GM12872 (cell line): ENCODE measurements at regions not wholly inside any gene's neighbourhood (a gene's known extent, or its start where the extent isn't known, plus 50 kb on each side); places are given as distances from the start of the nearest gene placed in this dataset.

ENCODE experiments used
- TF ChIP-seq, protein P1 (sequence below): IDR thresholded peaks from 3 replicates; pipeline ENCODE4 v1.5.1; 2011; ENCODE audit warnings: low read depth, mild to moderate bottlenecking, low read length, moderate library complexity; ENCODE audit not compliant: insufficient read depth

DNA sequence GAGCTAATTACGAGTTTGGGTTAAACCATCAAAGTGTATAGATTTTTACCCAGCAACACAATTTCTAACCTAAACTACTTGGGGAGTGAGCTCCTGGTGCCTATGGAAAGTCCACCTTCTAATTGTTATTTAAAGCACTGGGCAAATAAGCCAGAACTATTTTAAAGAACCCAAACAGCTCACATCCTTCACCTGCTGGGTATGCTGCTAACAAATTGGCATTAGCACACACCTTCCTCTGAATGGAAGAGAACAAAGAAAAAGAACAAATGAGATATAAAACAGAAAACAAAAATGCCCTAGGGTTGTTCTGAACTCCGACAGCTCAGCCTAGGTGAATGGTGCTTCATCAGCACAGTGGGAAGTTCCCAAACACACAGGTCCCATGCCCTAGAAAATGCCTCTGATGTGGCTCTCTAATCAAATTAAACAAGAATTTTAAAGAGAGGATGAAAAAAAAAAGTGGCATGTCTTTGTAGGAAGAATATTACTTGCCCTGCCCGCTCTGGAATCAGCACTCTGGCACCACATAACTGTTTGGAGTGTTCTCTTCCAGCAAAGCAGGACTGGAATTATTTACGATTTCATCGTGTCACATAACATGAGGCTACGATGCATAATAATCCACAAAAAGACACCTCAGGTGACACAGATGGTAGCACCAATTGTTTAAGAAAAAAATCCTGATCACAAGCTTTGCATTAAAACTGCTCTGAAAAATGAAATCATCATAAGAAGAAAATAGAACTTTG is 334.4 kb downstream of the GBE1 start:
- TF ChIP-seq, protein P1, sequence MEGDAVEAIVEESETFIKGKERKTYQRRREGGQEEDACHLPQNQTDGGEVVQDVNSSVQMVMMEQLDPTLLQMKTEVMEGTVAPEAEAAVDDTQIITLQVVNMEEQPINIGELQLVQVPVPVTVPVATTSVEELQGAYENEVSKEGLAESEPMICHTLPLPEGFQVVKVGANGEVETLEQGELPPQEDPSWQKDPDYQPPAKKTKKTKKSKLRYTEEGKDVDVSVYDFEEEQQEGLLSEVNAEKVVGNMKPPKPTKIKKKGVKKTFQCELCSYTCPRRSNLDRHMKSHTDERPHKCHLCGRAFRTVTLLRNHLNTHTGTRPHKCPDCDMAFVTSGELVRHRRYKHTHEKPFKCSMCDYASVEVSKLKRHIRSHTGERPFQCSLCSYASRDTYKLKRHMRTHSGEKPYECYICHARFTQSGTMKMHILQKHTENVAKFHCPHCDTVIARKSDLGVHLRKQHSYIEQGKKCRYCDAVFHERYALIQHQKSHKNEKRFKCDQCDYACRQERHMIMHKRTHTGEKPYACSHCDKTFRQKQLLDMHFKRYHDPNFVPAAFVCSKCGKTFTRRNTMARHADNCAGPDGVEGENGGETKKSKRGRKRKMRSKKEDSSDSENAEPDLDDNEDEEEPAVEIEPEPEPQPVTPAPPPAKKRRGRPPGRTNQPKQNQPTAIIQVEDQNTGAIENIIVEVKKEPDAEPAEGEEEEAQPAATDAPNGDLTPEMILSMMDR, result no peak

DNA sequence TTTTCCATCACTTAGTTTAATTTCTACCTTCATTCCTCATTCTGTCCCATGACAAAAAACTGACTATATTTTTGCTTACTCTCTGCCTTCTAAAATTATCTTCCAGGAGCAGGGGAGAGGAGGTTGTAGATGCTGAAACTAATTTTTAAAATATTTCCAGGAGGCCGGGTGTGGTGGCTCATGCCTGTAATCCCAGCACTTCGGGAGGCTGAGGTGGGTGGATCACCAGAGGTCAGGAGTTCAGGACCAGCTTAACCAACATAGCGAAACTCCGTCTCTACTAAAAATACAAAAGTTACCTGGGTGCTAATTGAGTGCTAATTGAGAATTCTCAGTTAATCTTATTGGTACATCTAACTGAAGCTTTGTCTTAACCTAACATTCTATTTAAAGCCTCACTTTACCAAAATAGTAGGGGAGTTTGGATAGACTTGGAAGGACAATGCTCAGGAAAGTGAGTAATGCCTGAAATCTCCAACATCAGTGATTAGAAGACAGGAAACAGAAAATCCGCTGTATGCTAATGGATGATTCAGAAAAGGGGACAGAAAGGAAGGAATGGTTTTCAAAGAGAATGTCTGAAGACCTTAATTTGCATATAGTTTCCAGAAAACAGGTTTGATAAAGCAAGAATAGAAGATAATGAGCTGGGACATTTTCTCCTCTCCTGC is 336.1 kb downstream of the GBE1 start:
- TF ChIP-seq, protein P1, result no peak

DNA sequence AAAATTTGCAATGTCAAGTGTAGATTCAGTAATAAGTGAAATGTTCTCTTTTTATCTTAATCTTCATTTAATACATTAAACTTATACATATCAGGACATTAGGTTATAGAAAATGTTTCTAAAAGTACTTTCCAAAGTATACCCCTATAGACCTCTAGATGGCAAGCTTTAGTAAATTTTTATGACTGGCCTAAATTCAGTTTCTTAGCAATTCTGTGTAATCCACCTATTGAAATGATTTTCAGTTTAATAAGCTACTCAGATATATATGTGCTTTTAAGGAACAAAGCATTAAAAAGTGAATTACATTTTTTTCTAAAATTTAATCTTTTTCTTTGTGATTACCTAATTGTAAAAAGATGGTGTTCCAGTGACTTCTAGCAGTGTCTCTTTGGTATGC is 342.2 kb downstream of the GBE1 start:
- TF ChIP-seq, protein P1, result peak; percentile 30; the same call in 1 of the 3 replicates

DNA sequence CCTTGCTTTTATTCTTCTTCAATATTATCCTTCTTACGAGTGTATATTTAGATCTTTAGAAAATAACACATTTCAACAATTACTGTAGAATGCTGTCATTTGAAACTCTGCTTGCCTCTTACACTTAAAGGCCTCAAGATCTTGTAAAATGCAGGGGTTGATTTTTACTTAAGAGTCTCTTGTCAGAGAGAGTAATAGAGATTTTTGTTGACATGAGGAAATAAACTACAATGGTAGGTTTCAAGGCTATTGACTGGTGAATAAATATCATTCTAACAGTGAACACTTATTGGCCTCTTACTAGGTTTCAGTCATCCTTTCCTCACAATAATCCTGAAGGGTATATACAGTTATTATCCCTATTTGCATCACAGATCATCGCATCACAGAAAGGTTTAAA is 344.6 kb downstream of the GBE1 start:
- TF ChIP-seq, protein P1, result no peak

DNA sequence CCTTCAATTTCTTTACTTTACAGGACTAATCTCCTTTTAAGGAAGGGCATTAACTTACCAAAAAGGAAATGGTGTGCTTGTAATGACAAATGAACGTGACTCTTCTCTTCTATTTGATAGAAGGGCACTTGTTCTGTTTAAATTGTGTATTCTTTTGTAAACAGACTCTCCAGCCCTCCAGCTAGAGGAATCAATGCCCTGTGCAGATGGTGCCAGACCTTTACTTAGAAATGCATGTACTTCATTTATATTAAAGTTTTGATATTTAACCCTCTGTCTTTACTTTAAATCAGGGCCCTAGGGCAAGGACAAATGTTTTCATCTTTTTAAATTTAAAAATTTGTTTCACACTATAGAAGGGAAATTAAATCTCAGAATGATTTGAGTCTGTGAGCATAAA is 355.1 kb downstream of the GBE1 start:
- TF ChIP-seq, protein P1, result no peak

DNA sequence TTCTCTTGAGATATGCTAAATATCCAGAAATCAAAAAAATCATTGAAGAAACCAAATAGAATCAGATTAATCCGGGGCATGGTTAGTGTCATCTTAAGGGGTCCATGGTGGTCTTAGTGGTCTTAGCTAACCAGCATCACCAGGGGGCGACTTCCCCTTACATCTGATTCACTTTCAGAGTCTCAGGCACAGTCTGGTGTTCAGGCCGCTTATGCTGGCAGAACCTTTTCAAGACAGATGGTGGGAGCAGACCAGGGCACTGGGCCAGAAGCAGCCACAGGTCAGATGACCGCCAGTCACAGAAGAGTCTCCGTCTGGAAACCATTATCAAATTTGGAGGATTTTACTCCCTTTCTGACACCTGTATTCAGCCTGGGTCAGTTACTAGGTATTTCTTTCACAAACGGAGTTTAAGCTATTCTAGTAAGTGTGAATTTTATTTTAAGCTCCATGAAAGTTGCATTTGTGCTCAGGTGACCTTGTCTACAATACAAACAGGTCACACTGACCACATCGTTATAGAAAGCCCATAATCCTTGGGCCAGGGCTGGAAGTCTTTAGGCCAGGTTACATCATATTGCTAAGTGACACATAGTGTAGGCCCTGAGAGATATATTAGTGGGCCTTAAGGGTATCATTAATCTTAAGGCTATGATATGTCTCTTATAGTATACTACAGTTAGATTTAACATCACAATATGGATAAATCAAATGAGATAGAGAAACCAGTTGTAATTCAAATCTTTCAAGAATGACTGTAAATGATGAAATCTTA is 365.5 kb downstream of the GBE1 start:
- TF ChIP-seq, protein P1, result no peak
